Coronary artery (tissue), 2 donors: ENCODE measurements at regions not wholly inside any gene's neighbourhood (a gene's known extent, or its start where the extent isn't known, plus 50 kb on each side); places are given as distances from the start of the nearest gene placed in this dataset.

Source experiments
- DNase-seq: peaks from one replicate; pipeline ENCODE4 v3.0.0-alpha.2; 2017; ENCODE audit warnings: low spot score
- H3K27ac ChIP-seq, 2 donors: fragments of 200-600 bp; sonication (generic); one replicate each; pipeline ENCODE4 v1.5.1; 2016 to 2019
- H3K4me3 ChIP-seq: fragments of 200-600 bp; sonication (generic); 2 replicates; pipeline ENCODE4 v1.5.1; 2016; ENCODE audit warnings: mild to moderate bottlenecking, moderate library complexity
- TF ChIP-seq, protein P1 (sequence below): fragments of 200-600 bp; sonication (generic); IDR thresholded peaks from one replicate; pipeline ENCODE4 v1.5.1; 2019; ENCODE audit warnings: antibody characterized with exemption

- no peak for DNase-seq
- Histone ChIP-seq H3K27ac (no peak overlapping the region), H3K4me3 (no peak overlapping the region)
- TF ChIP-seq, protein P1, sequence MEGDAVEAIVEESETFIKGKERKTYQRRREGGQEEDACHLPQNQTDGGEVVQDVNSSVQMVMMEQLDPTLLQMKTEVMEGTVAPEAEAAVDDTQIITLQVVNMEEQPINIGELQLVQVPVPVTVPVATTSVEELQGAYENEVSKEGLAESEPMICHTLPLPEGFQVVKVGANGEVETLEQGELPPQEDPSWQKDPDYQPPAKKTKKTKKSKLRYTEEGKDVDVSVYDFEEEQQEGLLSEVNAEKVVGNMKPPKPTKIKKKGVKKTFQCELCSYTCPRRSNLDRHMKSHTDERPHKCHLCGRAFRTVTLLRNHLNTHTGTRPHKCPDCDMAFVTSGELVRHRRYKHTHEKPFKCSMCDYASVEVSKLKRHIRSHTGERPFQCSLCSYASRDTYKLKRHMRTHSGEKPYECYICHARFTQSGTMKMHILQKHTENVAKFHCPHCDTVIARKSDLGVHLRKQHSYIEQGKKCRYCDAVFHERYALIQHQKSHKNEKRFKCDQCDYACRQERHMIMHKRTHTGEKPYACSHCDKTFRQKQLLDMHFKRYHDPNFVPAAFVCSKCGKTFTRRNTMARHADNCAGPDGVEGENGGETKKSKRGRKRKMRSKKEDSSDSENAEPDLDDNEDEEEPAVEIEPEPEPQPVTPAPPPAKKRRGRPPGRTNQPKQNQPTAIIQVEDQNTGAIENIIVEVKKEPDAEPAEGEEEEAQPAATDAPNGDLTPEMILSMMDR = no peak
Measured at GRCh38 chr7:12756821-12757220, 69.4 kb downstream of the ARL4A start.

GRCh38 chr7:12757443-12757842 lies 70.0 kb downstream of the ARL4A start:
- DNase-seq = no peak
- TF ChIP-seq, protein P1 = no peak
- Histone ChIP-seq H3K27ac (no peak overlapping the region), H3K4me3 (no peak overlapping the region)

GRCh38 chr7:12759151-12759550 lies 71.7 kb downstream of the ARL4A start:
- Histone ChIP-seq H3K27ac (no peak overlapping the region), H3K4me3 (no peak overlapping the region)
- TF ChIP-seq, protein P1 = no peak
- no peak for DNase-seq

- TF ChIP-seq, protein P1 = no peak
- no peak overlapping the region for H3K27ac ChIP-seq
- DNase-seq = no peak
- no peak overlapping the region for H3K4me3 ChIP-seq
Measured at GRCh38 chr7:12761111-12761510, 73.7 kb downstream of the ARL4A start.

GRCh38 chr7:12761691-12762090 lies 74.3 kb downstream of the ARL4A start:
- H3K4me3 ChIP-seq = no peak overlapping the region
- no peak for DNase-seq
- TF ChIP-seq, protein P1 = no peak
- no peak overlapping the region for H3K27ac ChIP-seq

- Histone ChIP-seq H3K27ac (no peak overlapping the region), H3K4me3 (no peak overlapping the region)
- DNase-seq = no peak
- TF ChIP-seq, protein P1 = no peak
Measured at GRCh38 chr7:12764458-12764891, 77.0 kb downstream of the ARL4A start.

- DNase-seq = no peak
- Histone ChIP-seq H3K4me3 (no peak overlapping the region), H3K27ac (no peak overlapping the region)
- TF ChIP-seq, protein P1 = no peak
Measured at GRCh38 chr7:12765431-12766100, 78.1 kb downstream of the ARL4A start.
